ENCODE measurements at regions not wholly inside any gene's neighbourhood (a gene's known extent, or its start where the extent isn't known, plus 50 kb on each side); places are given as distances from the start of the nearest gene placed in this dataset.
"Not testable (repeated sequence)": the region's sequence is repeated elsewhere in the genome, so short reads cannot be mapped to it uniquely, and the experiment has no call there.

- TF ChIP-seq, protein P1, sequence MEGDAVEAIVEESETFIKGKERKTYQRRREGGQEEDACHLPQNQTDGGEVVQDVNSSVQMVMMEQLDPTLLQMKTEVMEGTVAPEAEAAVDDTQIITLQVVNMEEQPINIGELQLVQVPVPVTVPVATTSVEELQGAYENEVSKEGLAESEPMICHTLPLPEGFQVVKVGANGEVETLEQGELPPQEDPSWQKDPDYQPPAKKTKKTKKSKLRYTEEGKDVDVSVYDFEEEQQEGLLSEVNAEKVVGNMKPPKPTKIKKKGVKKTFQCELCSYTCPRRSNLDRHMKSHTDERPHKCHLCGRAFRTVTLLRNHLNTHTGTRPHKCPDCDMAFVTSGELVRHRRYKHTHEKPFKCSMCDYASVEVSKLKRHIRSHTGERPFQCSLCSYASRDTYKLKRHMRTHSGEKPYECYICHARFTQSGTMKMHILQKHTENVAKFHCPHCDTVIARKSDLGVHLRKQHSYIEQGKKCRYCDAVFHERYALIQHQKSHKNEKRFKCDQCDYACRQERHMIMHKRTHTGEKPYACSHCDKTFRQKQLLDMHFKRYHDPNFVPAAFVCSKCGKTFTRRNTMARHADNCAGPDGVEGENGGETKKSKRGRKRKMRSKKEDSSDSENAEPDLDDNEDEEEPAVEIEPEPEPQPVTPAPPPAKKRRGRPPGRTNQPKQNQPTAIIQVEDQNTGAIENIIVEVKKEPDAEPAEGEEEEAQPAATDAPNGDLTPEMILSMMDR (IDR thresholded peaks at IDR 0.05 in 8 of 11, conservative IDR thresholded peaks at IDR 0.05 in 3 of 11), result not testable (repeated sequence)
- not testable (repeated sequence) for TF ChIP-seq POLR2A (IDR thresholded peaks at IDR 0.05)
These were observed 214.2 kb upstream of the OLFM3 start for GRCh38 chr1:102210891-102211290.

Measured in spleen (tissue), 7 donors.